Right lung (tissue), 2 donors: ENCODE measurements at regions not wholly inside any gene's neighbourhood (a gene's known extent, or its start where the extent isn't known, plus 50 kb on each side); places are given as distances from the start of the nearest gene placed in this dataset.
"Not testable (repeated sequence)": the region's sequence is repeated elsewhere in the genome, so short reads cannot be mapped to it uniquely, and the experiment has no call there.

ENCODE experiments used
- DNase-seq, 2 donors: peaks; one replicate each; pipeline ENCODE4 v3.0.0-alpha.2; 2013

DNA sequence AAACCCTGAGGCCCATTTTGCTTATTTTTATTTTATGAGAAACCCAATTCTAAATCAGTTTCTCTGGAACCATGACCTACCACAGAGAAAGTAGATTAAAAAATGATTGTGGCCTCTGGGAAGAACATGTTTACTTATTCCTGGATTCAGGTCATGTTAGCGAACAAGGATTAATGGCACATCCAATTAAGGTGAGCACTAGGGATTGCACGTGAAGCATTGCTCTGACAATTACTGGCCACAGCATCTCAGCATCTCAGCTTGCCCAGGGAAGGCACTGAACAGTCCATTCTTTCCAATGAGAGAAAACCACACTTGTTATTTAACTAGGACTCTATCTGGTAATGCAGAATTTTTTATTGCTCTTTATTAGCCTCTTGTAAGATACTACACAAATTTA, 119.8 kb downstream of the ZNF330 start:
- DNase-seq = no peak

- DNase-seq = peak; percentile 42 to 63
Measured at GRCh38 chr4:141346144-141346543, 125.4 kb downstream of the ZNF330 start.

GRCh38 chr4:141347684-141348083, 127.0 kb downstream of the ZNF330 start:
- no peak for DNase-seq

GRCh38 chr4:141348125-141348524, 127.4 kb downstream of the ZNF330 start:
- DNase-seq = no peak

- DNase-seq = no peak
Measured at GRCh38 chr4:141348573-141348972, 127.9 kb downstream of the ZNF330 start.

GRCh38 chr4:141349236-141349635, 128.5 kb downstream of the ZNF330 start:
- no peak for DNase-seq

DNA sequence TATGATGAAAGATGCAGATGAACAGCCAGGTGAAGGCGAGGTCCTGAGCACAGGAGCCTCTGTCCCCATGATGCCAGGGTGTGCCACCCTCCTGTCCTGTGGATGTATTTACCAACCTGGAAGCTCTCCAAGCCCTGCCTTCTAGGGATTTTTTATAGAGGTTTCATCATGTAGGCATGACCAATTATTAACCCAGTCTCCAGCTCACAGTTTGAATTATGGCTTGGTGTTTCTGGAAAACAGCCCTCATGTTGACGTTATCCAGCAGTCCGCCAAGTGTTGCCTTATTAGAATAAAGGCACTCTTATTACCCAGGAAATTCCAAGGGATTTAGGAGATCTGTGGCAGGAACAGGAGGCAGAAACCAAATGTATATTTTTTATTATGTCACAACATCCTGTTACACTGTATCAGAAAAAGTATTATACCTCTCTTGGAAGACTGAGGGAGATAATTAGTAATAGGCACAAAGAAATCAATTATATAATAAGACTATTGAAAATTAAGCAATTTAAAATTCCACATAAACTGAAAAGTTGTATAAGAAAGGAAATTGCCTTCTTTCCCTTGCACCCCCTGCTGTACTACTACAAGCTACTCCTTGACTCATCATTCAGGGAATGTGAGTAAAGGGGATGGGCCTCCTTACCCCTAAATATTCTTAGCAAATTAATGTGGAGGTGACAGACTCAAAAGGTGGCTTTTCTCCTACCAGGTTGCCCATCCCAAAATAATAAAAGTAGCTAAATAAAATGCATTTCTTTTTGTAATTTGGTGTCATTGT, 129.6 kb downstream of the ZNF330 start:
- no peak for DNase-seq

GRCh38 chr4:141352331-141352730, 131.6 kb downstream of the ZNF330 start:
- DNase-seq = no peak

DNA sequence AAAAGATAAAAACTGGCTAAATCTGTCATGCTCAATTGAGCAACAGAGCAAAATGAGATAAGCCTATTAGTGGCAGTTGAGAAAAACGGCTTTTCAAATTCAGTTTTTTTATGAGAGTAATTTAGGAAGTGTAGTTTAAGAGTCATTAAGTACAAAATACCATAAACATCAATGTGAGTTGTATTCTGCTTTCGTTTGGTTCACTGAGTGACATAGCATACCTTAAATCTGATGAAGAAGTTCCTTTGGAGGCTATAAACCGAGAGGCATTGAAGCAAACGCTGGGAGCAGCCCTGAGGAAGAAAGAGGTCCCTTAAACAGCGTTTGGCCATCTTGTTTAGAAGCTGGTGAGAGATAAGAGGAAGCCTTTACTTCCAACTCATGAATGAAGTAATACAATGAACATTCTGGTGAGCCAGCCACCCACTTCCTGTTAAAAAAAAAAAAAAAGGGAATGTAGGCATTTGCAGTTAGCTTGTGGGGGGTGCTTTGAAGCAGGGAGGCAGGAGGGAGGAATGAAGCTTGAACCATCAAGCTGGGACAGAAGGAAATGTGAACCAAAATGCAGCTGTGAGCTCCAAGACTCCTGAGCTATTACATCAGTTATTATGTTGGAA, 132.3 kb downstream of the ZNF330 start:
- DNase-seq = peak in 1 of 2 donors; percentile 26

GRCh38 chr4:141356321-141356962, 135.7 kb downstream of the ZNF330 start:
- no peak for DNase-seq

DNA sequence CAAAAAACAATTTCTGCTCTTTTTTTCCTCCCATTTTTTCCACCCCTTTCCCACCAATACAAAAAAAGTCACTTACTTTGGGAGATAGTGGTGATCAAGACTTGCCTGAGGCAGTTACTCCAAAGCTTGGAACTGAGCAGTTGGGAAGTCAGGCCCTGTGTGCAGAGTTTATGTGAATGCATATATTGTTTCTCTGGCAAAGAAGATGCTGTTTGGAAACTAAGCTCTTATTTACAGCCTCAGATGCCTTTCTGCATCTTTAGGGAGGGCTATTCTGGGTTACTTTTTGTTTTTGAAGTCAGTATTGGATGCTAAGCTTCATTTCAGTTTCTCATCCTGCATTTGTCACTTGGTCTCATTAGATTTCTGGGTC, 136.3 kb downstream of the ZNF330 start:
- DNase-seq = no peak

- DNase-seq = not testable (repeated sequence)
Measured at GRCh38 chr4:141368241-141368640, 147.5 kb downstream of the ZNF330 start.

- no peak for DNase-seq
Measured at GRCh38 chr4:141371206-141371605, 150.5 kb downstream of the ZNF330 start.

DNA sequence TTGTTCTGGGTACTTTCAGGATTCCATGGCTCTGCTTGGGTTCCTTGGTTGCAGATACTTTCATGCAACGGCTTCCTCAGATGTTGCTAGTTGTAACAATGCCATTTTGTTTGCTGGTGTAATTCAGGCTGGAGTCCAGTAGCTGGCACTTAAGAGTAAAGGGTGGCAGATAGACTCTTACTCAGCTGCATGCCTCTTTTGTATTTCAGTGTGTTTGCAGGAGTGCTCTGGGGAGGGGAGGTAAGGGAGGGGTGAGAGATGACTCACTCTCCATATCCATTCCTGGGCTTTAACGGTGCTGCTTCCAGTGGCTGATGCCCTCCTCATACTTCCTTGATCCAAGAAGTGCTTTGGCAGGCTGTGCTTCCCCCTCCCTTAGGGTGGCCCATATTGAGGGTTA, 155.2 kb downstream of the ZNF330 start:
- DNase-seq = no peak

DNA sequence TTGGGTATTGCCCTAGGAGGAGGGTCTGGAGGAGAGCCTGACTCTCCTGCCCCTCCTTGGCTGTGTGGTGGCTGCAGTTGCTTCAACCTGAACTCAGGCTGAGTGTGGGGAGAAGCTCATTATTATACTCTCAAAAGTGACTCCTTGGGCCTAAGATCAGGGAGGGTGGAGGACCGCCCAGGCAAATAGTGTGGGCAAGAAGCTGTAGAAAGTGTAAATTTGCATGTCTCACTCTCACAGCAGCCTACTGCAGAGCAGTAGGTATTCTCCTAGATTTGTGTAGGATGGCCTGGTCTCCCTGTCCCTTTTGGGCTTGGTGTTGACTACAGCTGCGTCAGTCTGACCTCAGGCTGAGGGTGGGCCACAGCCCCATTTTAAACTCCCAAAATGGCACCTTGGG, 156.1 kb downstream of the ZNF330 start:
- DNase-seq = no peak

DNA sequence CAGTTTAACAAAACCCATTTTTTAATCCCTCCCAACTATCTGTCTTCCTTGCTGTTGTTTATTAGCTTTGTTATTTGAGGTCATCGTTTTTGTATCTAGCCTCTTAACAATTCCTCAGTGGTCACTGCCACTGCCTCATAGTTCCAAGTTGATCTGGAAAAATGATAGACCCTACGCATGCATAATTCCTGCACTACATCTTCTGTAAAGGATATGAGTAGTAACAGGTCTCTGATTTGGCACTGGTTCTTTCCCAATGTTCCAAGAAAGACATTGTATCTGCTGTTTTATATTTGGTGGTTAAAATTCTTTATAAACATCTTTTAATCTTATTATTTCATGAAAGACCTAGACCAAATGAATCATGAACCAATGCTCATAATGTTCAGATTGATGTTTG, 166.6 kb downstream of the ZNF330 start:
- no peak for DNase-seq

GRCh38 chr4:141388481-141388880, 167.8 kb downstream of the ZNF330 start:
- DNase-seq = no peak

DNA sequence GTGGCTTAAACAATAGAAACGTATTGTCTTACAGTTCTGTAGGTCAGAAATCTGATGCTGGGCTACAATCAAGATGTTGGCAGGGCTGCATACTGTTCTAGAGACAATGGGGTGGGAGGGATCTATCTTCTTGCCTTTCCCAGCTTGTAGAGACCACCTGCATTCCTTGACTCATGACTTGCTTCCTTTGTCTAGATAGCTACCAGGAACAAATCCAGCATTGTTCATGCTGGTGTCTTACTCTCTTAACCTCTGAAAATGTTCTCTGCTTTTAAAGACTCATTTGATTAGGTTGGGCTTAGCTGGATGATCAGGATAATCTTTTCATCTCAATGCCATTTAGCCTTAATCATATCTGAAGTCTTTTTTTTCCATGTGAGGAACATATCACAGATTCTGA, 169.0 kb downstream of the ZNF330 start:
- no peak for DNase-seq

DNA sequence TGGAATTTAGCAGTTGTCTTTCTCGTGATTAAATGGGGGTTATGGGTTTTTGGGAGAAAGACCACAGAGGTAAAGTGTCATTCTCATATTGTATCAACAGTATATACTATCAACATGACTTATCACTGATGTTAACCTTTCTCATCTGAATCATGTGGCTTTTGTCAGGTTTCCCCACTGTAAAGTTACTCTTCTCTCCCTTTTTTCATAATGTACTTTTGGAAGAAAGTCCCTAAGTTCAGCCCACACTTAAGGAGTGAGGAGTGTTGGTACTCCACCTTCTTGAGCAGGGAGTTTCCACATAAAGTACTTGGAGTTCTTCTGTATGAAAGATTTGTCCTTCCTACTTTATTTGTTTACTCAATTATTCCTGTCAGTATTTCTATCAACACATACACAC, 169.9 kb downstream of the ZNF330 start:
- DNase-seq = no peak

GRCh38 chr4:141391293-141391692, 170.6 kb downstream of the ZNF330 start:
- DNase-seq = no peak

DNA sequence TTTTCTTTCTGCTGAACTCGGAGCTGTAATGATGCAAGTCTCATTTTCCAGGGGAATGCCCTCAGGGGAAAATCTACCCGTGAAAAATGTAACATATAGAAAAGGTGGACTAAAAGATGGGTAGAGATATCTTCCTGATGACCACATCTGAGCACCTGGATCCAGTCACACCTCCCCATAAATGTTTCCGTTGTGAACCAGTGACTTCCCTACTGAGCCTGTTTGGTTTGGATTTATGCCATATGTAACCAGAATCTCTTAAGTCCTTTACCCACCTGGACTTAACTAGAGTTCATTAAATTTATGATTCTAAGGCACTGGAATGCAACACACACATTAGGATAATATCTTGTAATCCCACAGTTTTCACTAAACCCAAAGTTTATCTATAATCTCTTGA, 171.1 kb downstream of the ZNF330 start:
- no peak for DNase-seq

GRCh38 chr4:141395246-141395830, 174.6 kb downstream of the ZNF330 start:
- no peak for DNase-seq

GRCh38 chr4:141395919-141396318, 175.2 kb downstream of the ZNF330 start:
- DNase-seq = no peak
